ENCODE measurements at regions not wholly inside any gene's neighbourhood (a gene's known extent, or its start where the extent isn't known, plus 50 kb on each side); places are given as distances from the start of the nearest gene placed in this dataset.

- no peak overlapping the region for H3K4me3 ChIP-seq (ENCODE audit: low read depth, low read length)
- no peak for TF ChIP-seq CTCF (conservative IDR thresholded peaks at IDR 0.05; ENCODE audit: low read depth, low read length)
- no peak for DNase-seq (ENCODE audit: low read depth)
These were observed 195.4 kb upstream of the PRMT6 start for GRCh38 chr1:106861110-106861509.

- no peak overlapping the region for H3K4me3 ChIP-seq (ENCODE audit: low read depth, low read length)
- TF ChIP-seq CTCF (conservative IDR thresholded peaks at IDR 0.05; ENCODE audit: low read depth, low read length): no peak
- DNase-seq (ENCODE audit: low read depth): no peak
These were observed 187.6 kb upstream of the PRMT6 start for GRCh38 chr1:106868828-106869227.

GRCh38 chr1:106875622-106876021 lies 180.9 kb upstream of the PRMT6 start:
- H3K4me3 ChIP-seq (ENCODE audit: low read depth, low read length): no peak overlapping the region
- TF ChIP-seq CTCF (conservative IDR thresholded peaks at IDR 0.05; ENCODE audit: low read depth, low read length): no peak
- no peak for DNase-seq (ENCODE audit: low read depth)

- TF ChIP-seq CTCF (conservative IDR thresholded peaks at IDR 0.05; ENCODE audit: low read depth, low read length): no peak
- H3K4me3 ChIP-seq (ENCODE audit: low read depth, low read length): no peak overlapping the region
These were observed 180.1 kb upstream of the PRMT6 start for GRCh38 chr1:106876384-106876783.

GRCh38 chr1:106879538-106879937 lies 176.9 kb upstream of the PRMT6 start:
- no peak overlapping the region for H3K4me3 ChIP-seq (ENCODE audit: low read depth, low read length)
- TF ChIP-seq CTCF (conservative IDR thresholded peaks at IDR 0.05; ENCODE audit: low read depth, low read length): no peak
- peak; percentile 0 for DNase-seq (ENCODE audit: low read depth)

More at GRCh38 chr1:106876384-106876783, 180.1 kb upstream of the PRMT6 start:
- DNase-seq (ENCODE audit: low read depth): no peak

GRCh38 chr1:106880226-106880625 lies 176.2 kb upstream of the PRMT6 start:
- DNase-seq (ENCODE audit: low read depth): no peak
- TF ChIP-seq CTCF (conservative IDR thresholded peaks at IDR 0.05; ENCODE audit: low read depth, low read length): no peak
- no peak overlapping the region for H3K4me3 ChIP-seq (ENCODE audit: low read depth, low read length)

GRCh38 chr1:106883208-106883607 lies 173.3 kb upstream of the PRMT6 start:
- no peak for DNase-seq (ENCODE audit: low read depth)
- H3K4me3 ChIP-seq (ENCODE audit: low read depth, low read length): no peak overlapping the region
- no peak for TF ChIP-seq CTCF (conservative IDR thresholded peaks at IDR 0.05; ENCODE audit: low read depth, low read length)

All from choroid plexus epithelial cell (primary cell).